CD14-positive monocyte (primary cell): ENCODE measurements at regions not wholly inside any gene's neighbourhood (a gene's known extent, or its start where the extent isn't known, plus 50 kb on each side); places are given as distances from the start of the nearest gene placed in this dataset.

Source experiments
- DNase-seq, 3 donors: peaks; one replicate each; pipeline ENCODE4 v3.0.0-alpha.2; 2011 to 2022
- H2AFZ ChIP-seq: 2 replicates; pipeline ENCODE4 v1.6.0; 2012; ENCODE audit warnings: mild to moderate bottlenecking, low read depth, low read length, inconsistent platforms; ENCODE audit not compliant: insufficient read depth, poor library complexity, severe bottlenecking
- H3K27ac ChIP-seq, 2 donors: 1 replicate in 1 of 2; 2 replicates in 1 of 2; pipeline ENCODE4 v1.5.1; 2012 to 2013; ENCODE audit warnings: low read length in 2 of 2, control low read depth in 1 of 2, inconsistent platforms in 1 of 2, low read depth in 1 of 2, mild to moderate bottlenecking in 1 of 2
- H3K27me3 ChIP-seq, 2 donors: one replicate each; pipeline versions ENCODE4 v1.6.0 to v1.6.1; 2011 to 2013; ENCODE audit warnings: low read length in 2 of 2; ENCODE audit not compliant: control insufficient read depth in 2 of 2, insufficient read depth in 2 of 2
- H3K36me3 ChIP-seq, 2 donors: replicated peaks in 1 of 2; 1 replicate in 1 of 2; 2 replicates in 1 of 2; pipeline versions ENCODE4 v1.5.1 to v1.6.1; 2012 to 2013; ENCODE audit warnings: low read length in 2 of 2, control low read depth in 1 of 2, inconsistent platforms in 1 of 2, mild to moderate bottlenecking in 1 of 2; ENCODE audit not compliant: insufficient read depth in 2 of 2, control insufficient read depth in 1 of 2
- H3K4me1 ChIP-seq, 2 donors: 1 replicate in 1 of 2; 2 replicates in 1 of 2; pipeline versions ENCODE4 v1.5.1 to v1.6.1; 2012 to 2013; ENCODE audit warnings: low read length in 2 of 2, control low read depth in 1 of 2, inconsistent platforms in 1 of 2, mild to moderate bottlenecking in 1 of 2, moderate library complexity in 1 of 2; ENCODE audit not compliant: insufficient read depth in 2 of 2, control insufficient read depth in 1 of 2
- H3K4me2 ChIP-seq: replicated peaks from 2 replicates; pipeline ENCODE3; 2012; ENCODE audit warnings: low read length, moderate library complexity, mild to moderate bottlenecking; ENCODE audit not compliant: poor library complexity, severe bottlenecking; ENCODE audit errors: extremely low read depth
- H3K4me3 ChIP-seq, 3 experiments: fragments of 200-600 bp in 1 of 3; sonication (generic) in 1 of 3; replicated peaks in 1 of 3; 1 replicate in 2 of 3; 2 replicates in 1 of 3; pipeline ENCODE4 v1.5.1; 2011 to 2013; ENCODE audit warnings: low read length in 3 of 3, mild to moderate bottlenecking in 3 of 3, control low read depth in 2 of 3, low read depth in 2 of 3, inconsistent platforms in 1 of 3, moderate library complexity in 1 of 3
- H3K79me2 ChIP-seq: 2 replicates; pipeline ENCODE4 v1.6.0; 2012; ENCODE audit warnings: mild to moderate bottlenecking, control low read depth, inconsistent platforms, low read length, moderate library complexity; ENCODE audit not compliant: insufficient read depth
- H3K9ac ChIP-seq: 2 replicates; pipeline ENCODE4 v1.6.0; 2017; ENCODE audit warnings: low read length, mild to moderate bottlenecking; ENCODE audit not compliant: insufficient read depth, poor library complexity, severe bottlenecking
- H3K9me3 ChIP-seq, 2 donors: replicated peaks in 1 of 2; 1 replicate in 1 of 2; 2 replicates in 1 of 2; pipeline versions ENCODE4 v1.5.1 to v1.6.1; 2012 to 2013; ENCODE audit warnings: low read length in 2 of 2, control low read depth in 1 of 2; ENCODE audit not compliant: control insufficient read depth in 1 of 2, insufficient read depth in 1 of 2
- H4K20me1 ChIP-seq: 2 replicates; pipeline ENCODE4 v1.6.0; 2012; ENCODE audit warnings: mild to moderate bottlenecking, low read length, control low read depth, moderate library complexity; ENCODE audit not compliant: insufficient read depth
- H3K27ac Mint-ChIP-seq, 7 donors: one replicate each; pipeline ENCODE4 v1.8.0; 2020; ENCODE audit warnings: mild to moderate bottlenecking in 7 of 7, mixed read lengths in 7 of 7, moderate library complexity in 6 of 7, inconsistent platforms in 2 of 7
- H3K27me3 Mint-ChIP-seq, 3 donors: one replicate each; pipeline ENCODE4 v1.8.0; 2021 to 2022; ENCODE audit warnings: low read depth in 3 of 3, mild to moderate bottlenecking in 3 of 3, mixed read lengths in 3 of 3, moderate library complexity in 3 of 3, inconsistent platforms in 1 of 3
- H3K36me3 Mint-ChIP-seq, 2 donors: one replicate each; pipeline ENCODE4 v1.8.0; 2020; ENCODE audit warnings: mixed read lengths in 2 of 2, inconsistent platforms in 1 of 2, mild to moderate bottlenecking in 1 of 2
- H3K4me1 Mint-ChIP-seq: one replicate; pipeline ENCODE4 v1.8.0; 2020; ENCODE audit warnings: mild to moderate bottlenecking, mixed read lengths
- H3K4me3 Mint-ChIP-seq, 2 donors: one replicate each; pipeline ENCODE4 v1.8.0; 2020; ENCODE audit warnings: mild to moderate bottlenecking in 2 of 2, mixed read lengths in 2 of 2, moderate library complexity in 1 of 2
- H3K9me3 Mint-ChIP-seq, 7 donors: one replicate each; pipeline ENCODE4 v1.8.0; 2020 to 2022; ENCODE audit warnings: mixed read lengths in 7 of 7, mild to moderate bottlenecking in 6 of 7, moderate library complexity in 6 of 7, inconsistent platforms in 2 of 7
- whole genome bisulfite sequencing: methylation state at CpG from one replicate; pipeline ENCODE4 v1.1.5; 2013; ENCODE audit warnings: missing lambda C conversion rate; ENCODE audit not compliant: insufficient coverage; 5-methylcytosine and 5-hydroxymethylcytosine counted together
- intact Hi-C, 2 donors: fragments of 100-400 bp; cut with micrococcal nuclease; formaldehyde crosslinking; loops; one replicate each; pipeline versions ENCODE4 v1.15.0 to v1.15.1; 2023
- TF ChIP-seq, protein P1 (sequence below): fragments of 200-600 bp; IDR thresholded peaks from one replicate; pipeline ENCODE4 v1.8.0; 2022; ENCODE audit warnings: antibody characterized with exemption, mild to moderate bottlenecking

GRCh38 chr2:199195927-199196502 is 261.7 kb downstream of the SATB2 start:
- intact Hi-C loops, result no loop called here
- no peaks in the 10 kb centered on the region for H3K9me3 ChIP-seq
- no peaks in the 10 kb centered on the region for H3K4me1 ChIP-seq
- Mint-ChIP-seq H3K36me3 (no peaks in the 10 kb centered on the region), H3K27ac (no peak overlapping the region), H3K4me3 (no peak overlapping the region), H3K4me1 (no peaks in the 10 kb centered on the region), H3K9me3 (peaks cover 0 to 6% (median 2%) of the 10 kb centered on the region in 7 donors), H3K27me3 (peaks cover 0 to 2% (median 2%) of the 10 kb centered on the region in 3 donors)
- H3K36me3 ChIP-seq, result no peaks in the 10 kb centered on the region
- H3K27me3 ChIP-seq, result no peaks in the 10 kb centered on the region
- WGBS, result 33% methylated on average over 1 of the region's 6 CpGs
- H3K4me2 ChIP-seq, result no peak overlapping the region
- no peaks in the 10 kb centered on the region for H4K20me1 ChIP-seq
- no peak overlapping the region for H3K4me3 ChIP-seq
- no peak overlapping the region for H3K9ac ChIP-seq
- DNase-seq, result no peak
- TF ChIP-seq, protein P1, sequence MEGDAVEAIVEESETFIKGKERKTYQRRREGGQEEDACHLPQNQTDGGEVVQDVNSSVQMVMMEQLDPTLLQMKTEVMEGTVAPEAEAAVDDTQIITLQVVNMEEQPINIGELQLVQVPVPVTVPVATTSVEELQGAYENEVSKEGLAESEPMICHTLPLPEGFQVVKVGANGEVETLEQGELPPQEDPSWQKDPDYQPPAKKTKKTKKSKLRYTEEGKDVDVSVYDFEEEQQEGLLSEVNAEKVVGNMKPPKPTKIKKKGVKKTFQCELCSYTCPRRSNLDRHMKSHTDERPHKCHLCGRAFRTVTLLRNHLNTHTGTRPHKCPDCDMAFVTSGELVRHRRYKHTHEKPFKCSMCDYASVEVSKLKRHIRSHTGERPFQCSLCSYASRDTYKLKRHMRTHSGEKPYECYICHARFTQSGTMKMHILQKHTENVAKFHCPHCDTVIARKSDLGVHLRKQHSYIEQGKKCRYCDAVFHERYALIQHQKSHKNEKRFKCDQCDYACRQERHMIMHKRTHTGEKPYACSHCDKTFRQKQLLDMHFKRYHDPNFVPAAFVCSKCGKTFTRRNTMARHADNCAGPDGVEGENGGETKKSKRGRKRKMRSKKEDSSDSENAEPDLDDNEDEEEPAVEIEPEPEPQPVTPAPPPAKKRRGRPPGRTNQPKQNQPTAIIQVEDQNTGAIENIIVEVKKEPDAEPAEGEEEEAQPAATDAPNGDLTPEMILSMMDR, result no peak
- no peaks in the 10 kb centered on the region for H3K79me2 ChIP-seq
- H2AFZ ChIP-seq, result no peak overlapping the region
- no peak overlapping the region for H3K27ac ChIP-seq

- Histone ChIP-seq H3K9me3 (no peaks in the 10 kb centered on the region), H3K4me1 (no peaks in the 10 kb centered on the region), H2AFZ (no peak overlapping the region), H3K79me2 (no peaks in the 10 kb centered on the region), H3K27me3 (no peaks in the 10 kb centered on the region), H3K36me3 (no peaks in the 10 kb centered on the region), H3K9ac (no peak overlapping the region), H4K20me1 (no peaks in the 10 kb centered on the region), H3K4me2 (no peak overlapping the region), H3K4me3 (no peak overlapping the region), H3K27ac (no peak overlapping the region)
- Mint-ChIP-seq H3K27me3 (peaks cover 0 to 4% (median 4%) of the 10 kb centered on the region in 3 donors), H3K4me3 (no peak overlapping the region), H3K36me3 (no peaks in the 10 kb centered on the region), H3K27ac (no peak overlapping the region), H3K9me3 (peaks cover 0 to 3% (median 2%) of the 10 kb centered on the region in 7 donors), H3K4me1 (no peaks in the 10 kb centered on the region)
- DNase-seq, result no peak
- TF ChIP-seq, protein P1, result no peak
- 31% methylated on average over 6 of the region's 8 CpGs for WGBS
- intact Hi-C loops, result no loop called here
These were observed 266.3 kb downstream of the SATB2 start for GRCh38 chr2:199191461-199191860.
